ENCODE measurements at regions not wholly inside any gene's neighbourhood (a gene's known extent, or its start where the extent isn't known, plus 50 kb on each side); places are given as distances from the start of the nearest gene placed in this dataset.
A peak's percentile ranks its signal among the peaks of the same experiment; 100 is the strongest.

GRCh38 chr3:39000008-39000450 lies 51.7 kb downstream of the SCN11A start:
- peak; percentile 22 for DNase-seq

- no peak for DNase-seq
Observed at GRCh38 chr3:38998086-38998485, 53.7 kb downstream of the SCN11A start.

- DNase-seq = no peak
Observed at GRCh38 chr3:38996193-38996592, 55.6 kb downstream of the SCN11A start.

DNA sequence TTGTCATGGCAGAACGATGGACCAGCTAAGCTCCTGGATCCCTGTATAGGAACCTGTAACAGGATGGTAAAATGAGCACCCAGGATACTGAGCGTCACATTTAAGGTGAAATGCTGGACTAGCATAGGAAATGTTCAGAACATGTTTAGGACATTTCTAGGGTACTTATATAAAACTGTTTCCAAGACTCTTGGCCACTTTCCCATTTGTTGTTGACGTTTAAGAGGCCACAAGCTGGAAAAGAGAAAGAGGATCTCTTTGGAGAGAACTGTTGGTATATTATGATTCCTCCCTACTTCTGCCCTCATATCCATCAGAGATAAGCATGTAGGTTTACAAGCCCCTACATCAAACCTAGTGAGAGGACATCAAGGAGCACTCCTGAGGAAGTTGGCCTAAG lies 57.5 kb downstream of the SCN11A start:
- DNase-seq = no peak

DNA sequence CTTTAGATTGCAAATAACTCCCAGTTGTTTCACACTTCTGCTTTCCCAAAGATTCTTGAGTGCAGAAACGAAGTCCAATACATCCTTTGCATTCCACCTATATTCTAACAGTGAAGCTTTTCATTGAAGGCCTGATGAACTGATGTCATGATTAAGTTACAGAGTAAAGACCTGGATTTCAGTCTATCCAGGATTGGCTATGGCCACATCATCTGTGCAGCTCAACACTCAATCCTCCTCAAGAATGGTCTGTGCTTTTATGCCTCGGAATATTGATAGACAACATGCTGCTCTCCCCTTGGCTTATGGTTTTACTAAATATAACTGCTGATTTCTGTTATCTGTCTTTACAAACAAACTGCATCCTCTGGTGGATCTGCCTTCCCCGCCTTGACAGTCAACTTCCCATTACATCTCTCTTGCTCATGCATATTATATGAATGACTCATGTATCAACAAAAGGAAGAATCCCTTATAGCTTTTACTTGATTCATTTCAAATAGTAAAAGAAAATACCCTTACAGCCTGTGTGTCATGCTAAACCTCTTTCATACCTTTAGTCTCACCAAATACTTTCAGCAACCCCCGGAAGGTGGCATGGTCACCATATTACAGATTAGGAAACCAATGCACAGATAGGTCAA lies 59.5 kb downstream of the SCN11A start:
- no peak for DNase-seq

- DNase-seq = no peak
Observed at GRCh38 chr3:38990621-38991020, 61.1 kb downstream of the SCN11A start.

DNA sequence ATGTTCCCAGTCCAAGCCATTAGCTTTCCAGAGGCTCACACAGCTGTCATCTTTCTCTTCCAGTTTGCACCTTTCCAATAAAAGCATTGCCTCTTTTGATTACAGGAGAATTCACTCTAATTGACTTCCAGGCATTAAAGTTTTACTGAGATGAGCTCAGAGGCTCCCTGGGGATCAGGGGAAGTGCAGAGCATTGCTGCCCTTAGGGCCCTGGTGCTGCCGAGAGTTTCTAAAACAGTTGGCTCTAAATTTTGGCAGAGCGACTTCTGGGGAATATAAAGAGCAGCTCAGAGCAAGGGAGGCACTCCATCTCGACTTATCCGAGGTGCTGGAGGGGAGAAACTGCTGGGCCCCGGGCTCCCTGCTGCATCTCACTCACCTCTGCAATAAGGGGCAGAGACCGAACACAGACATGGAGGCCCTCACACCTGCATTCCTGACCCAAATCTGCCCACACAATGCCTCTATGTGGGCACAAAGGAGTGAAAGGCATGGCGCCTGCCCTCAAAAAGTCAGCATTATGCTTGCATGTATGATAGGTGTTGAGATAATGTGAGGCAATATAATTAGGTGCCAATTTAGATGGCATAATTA lies 61.7 kb downstream of the SCN11A start:
- DNase-seq = no peak

- DNase-seq = no peak
Observed at GRCh38 chr3:38988955-38989354, 62.8 kb downstream of the SCN11A start.

GRCh38 chr3:38987456-38987855 lies 64.3 kb downstream of the SCN11A start:
- no peak for DNase-seq

DNA sequence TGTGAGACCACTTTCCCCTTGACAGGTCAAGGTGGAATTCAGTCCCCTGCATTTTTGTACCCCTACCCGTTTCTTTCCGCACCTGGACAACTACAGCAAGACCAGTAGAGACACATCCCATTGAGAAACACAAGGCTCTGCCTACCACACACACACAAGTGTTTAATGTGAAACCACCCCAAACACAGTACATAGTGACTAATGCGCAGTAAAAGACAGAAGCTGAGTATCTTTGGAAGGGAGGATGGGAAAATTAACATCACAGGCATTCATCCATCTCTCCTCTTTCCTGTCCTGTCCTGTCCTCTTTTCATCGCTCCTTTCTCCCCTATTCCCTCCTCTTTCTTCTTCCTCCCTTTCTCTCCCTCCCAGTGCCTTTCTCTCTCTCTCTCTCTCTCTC lies 64.8 kb downstream of the SCN11A start:
- DNase-seq = no peak

GRCh38 chr3:38985981-38986380 lies 65.8 kb downstream of the SCN11A start:
- no peak for DNase-seq

GRCh38 chr3:38985581-38985980 lies 66.2 kb downstream of the SCN11A start:
- no peak for DNase-seq

DNA sequence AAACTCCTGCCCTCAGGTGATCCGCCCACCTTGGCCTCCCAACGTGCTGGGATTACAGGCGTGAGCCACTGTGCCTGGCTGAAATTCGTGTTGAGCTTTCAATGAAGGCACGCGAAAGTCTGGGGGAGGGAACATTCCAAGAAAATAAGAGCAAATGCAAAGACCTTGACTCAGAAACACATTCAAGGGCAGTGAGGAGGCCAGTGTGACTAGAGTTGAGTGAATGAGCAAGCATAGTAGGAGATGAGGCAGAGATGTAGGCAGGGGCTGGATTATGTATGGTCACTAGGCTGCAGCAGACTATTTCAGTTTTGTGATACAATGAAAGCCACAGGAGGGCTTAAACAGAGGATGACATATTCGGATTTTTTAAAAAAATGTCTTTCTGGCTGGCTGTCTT lies 67.0 kb downstream of the SCN11A start:
- no peak for DNase-seq

DNA sequence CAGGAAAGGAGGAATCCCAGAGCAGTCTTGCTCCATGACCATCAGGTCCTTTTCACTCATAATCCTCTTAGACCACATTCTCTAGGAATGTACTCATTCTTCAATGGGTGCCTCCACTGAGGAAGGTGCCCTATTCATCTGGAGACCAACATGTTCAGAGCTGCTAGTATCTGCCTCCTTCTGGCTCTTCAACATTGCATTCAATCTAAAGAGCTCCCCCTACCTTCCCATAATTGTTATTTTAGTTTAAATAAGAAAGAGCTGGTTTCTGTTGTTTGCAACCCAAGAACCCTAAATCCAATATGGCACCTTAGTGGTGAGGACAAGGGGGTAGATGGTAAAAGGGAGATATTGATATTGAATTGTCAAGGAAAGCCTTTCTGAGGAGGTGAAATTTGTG lies 67.6 kb downstream of the SCN11A start:
- no peak for DNase-seq

DNA sequence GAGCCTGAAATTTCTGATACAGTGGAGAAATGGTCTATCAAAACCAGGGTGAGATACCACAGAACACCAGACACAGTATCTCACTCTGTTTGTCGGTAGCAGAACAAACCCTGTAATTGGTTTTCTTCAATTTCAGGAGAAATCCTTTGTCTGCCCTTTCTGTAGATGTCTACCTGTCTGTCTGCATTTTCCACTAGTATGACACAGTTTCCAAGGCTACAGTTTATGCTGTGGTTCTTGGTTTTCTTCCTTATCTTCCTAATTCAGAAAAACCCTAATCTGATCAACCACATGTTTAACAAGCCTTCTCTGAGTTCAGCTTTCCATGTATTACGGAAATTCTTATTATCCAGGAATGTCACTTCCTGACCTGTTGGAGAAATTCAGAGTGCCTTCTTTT lies 70.8 kb downstream of the SCN11A start:
- DNase-seq = no peak

- no peak for DNase-seq
Observed at GRCh38 chr3:38978729-38979128, 73.0 kb downstream of the SCN11A start.

DNA sequence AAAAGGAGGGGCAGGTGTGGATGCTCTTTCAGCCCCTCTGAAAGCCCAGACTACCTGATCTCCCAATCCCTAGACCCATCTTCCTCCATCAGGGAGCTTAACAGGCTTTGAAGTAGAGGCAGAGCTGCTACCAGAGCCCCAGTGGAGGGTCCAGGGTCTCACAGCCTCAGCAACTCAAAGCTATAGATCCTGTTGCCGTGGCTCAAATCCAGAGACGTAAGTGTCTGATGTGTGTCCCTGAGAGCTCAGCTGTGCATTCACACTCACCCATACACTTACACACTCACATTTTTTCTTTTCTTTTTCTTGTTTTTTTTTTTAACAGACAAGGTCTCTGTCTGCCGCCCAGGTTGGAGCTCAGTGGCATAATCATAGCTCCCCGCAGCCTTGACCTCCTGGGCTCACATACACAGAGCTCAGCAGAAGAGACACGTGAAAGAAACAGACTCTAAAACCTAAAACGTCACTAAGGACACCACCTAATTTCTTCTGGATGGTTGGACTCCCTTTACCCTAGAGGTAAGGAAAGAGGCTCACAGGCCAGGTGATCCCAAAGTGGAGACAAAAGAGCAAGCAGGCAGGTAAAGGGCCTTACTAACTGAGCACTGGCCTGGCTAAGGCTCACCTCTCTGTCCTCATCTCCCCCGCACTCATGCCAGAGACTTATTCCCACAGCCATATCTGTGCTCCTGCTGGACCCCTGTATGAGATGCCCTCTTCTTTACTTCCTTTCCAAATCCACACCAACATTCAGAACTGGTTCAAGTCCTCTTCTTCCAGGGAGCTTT lies 80.7 kb downstream of the SCN11A start:
- DNase-seq = no peak

DNA sequence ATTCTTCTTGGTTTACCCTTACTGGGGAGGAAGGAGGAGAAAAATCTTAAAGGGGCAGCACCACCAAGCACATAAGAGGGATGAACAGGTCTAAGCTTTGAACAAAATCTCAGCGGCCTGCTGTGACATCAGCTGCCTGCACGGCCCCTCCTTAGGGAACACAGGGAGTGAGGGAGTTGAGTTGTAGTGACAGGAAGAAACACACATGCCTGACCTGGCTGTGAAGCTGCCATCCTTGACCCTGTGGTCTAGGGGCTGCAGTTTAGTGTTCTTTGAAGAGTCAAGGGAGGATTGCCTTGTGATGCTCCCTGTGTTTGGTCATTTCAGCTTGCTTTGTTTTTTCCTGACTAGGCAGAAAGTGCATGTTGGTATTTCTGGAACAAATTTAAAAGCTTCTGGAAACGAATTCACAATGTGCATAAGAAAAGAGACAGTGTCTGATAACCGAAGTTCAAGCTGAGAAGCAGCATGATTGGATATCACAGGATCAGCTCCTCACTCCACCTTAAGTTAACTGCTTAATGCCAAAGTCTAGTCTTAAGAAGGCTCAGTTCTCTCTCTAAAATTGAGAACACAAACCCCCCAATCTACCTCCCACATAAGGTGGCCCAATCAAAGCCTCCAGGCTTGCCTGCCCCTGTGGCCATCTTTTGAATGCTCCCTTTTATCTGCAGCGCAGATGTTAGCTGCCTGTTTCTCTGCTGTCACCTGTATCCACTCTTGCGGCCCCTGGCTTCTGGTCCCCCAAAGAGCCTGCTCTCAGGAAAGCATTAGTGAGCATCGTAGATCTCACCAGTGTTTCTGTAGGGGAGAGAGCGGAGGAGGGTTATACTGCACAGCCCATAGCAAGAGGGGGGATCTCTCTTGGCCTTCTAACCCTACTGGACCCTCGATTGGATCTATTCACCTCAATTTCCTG lies 82.2 kb downstream of the SCN11A start:
- DNase-seq = no peak

- no peak for DNase-seq
Observed at GRCh38 chr3:38968891-38969290, 82.9 kb downstream of the SCN11A start.

DNA sequence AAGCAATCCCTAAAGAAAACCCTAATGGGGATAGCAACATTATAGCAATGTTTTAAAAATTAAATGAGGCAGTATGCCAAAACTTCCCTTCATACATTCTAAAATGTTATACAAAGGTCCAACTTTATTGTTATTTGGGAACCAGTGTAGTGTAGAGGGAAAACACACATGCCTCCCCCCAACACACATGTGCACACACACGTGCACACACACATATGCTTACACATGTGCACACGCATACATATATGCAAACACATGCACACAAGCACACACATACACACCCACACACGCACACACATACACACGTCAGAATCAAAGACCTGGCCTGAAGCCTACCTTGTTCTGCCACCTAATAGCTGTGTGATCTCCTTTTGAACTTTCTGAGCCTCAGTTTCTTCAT lies 83.3 kb downstream of the SCN11A start:
- no peak for DNase-seq

DNA sequence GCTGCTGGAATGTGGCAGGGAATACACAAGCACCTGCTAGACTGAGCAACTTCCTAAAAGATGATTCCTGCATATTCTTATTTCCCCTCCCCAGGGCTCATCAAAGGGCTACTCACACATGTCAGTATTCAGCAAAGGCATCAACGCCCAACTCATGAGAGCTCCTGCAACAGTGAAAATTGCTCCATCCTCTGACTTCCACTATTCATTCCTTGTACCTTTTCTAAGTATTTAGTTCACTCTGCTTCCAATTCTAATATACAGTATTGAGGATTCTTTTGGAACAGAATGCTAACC lies 84.1 kb downstream of the SCN11A start:
- DNase-seq = no peak

DNA sequence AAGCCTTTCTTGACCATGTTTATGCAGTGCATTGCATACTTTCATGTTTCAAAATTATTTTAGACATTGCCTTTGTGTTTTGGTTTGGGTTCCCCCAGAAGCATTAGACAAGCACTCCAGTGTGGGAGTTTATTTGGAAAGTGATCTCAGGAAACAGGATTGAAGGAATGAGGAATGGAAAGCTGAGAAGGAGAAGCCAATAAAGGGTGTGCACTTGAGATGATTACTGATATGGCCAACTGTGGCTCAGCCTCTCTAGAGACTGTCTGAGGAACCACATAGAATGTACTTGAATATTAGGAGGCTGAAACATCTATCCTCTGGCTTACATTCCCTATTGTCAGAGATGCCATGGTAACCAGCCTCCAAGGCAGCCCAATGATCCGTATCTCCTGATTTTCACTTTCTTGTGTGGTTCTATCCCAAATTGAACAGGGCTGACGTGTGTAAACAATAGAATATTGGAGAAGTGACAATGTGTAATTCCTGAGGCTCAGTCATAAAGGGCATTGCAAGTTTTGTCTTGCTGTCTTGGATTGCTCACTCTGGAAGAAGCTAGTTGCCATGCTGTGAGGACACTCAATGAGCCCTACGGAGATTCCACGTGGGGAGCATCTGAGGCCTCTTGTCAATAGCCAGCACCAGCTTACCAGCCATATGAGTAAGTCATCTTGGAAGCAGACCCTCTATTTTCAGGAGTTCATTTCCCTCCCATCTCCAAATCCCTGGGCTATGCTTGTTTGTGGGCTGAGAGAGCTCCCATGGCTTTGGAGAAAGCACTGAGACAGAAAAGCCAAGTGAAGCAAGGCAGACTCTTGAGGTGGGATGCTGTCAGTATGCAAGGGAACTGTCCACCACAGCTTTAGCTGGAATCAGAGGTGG lies 84.7 kb downstream of the SCN11A start:
- no peak for DNase-seq

Data from COR-L47 (cell line).